T follicular helper cell (primary cell): ENCODE measurements at regions not wholly inside any gene's neighbourhood (a gene's known extent, or its start where the extent isn't known, plus 50 kb on each side); places are given as distances from the start of the nearest gene placed in this dataset.
"Not testable (repeated sequence)": the region's sequence is repeated elsewhere in the genome, so short reads cannot be mapped to it uniquely, and the experiment has no call there.

ENCODE experiments used
- DNase-seq: peaks from one replicate; pipeline ENCODE4 v3.0.0-alpha.2; 2020; ENCODE audit warnings: low read depth

GRCh38 chr18:39149211-39149806 lies 1583.7 kb upstream of the CELF4 start:
- DNase-seq, result no peak

- DNase-seq, result no peak
Observed at GRCh38 chr18:39134255-39134654, 1568.7 kb upstream of the CELF4 start.

GRCh38 chr18:39127538-39127937 lies 1561.9 kb upstream of the CELF4 start:
- DNase-seq, result not testable (repeated sequence)

GRCh38 chr18:39113790-39114189 lies 1548.2 kb upstream of the CELF4 start:
- DNase-seq, result no peak

- DNase-seq, result no peak
Observed at GRCh38 chr18:39105104-39105503, 1539.5 kb upstream of the CELF4 start.

GRCh38 chr18:39072970-39073369 lies 1507.4 kb upstream of the CELF4 start:
- no peak for DNase-seq

GRCh38 chr18:39062426-39062825 lies 1496.8 kb upstream of the CELF4 start:
- no peak for DNase-seq

- no peak for DNase-seq
Observed at GRCh38 chr18:39058386-39059000, 1492.9 kb upstream of the CELF4 start.

GRCh38 chr18:39057423-39058064 lies 1491.9 kb upstream of the CELF4 start:
- no peak for DNase-seq

- DNase-seq, result no peak
Observed at GRCh38 chr18:39053571-39053970, 1488.0 kb upstream of the CELF4 start.

GRCh38 chr18:39051013-39051412 lies 1485.4 kb upstream of the CELF4 start:
- DNase-seq, result no peak

GRCh38 chr18:39039813-39040212 lies 1474.2 kb upstream of the CELF4 start:
- no peak for DNase-seq

GRCh38 chr18:39037925-39038324 lies 1472.3 kb upstream of the CELF4 start:
- DNase-seq, result no peak

- no peak for DNase-seq
Observed at GRCh38 chr18:39033312-39033711, 1467.7 kb upstream of the CELF4 start.

GRCh38 chr18:39031647-39032046 lies 1466.0 kb upstream of the CELF4 start:
- DNase-seq, result no peak

GRCh38 chr18:39030124-39030655 lies 1464.6 kb upstream of the CELF4 start:
- no peak for DNase-seq

GRCh38 chr18:39025531-39025930 lies 1459.9 kb upstream of the CELF4 start:
- no peak for DNase-seq

GRCh38 chr18:39019989-39020388 lies 1454.4 kb upstream of the CELF4 start:
- no peak for DNase-seq

GRCh38 chr18:39007031-39007902 lies 1441.7 kb upstream of the CELF4 start:
- no peak for DNase-seq

GRCh38 chr18:38996056-38996455 lies 1430.5 kb upstream of the CELF4 start:
- DNase-seq, result no peak

GRCh38 chr18:38993342-38993741 lies 1427.7 kb upstream of the CELF4 start:
- DNase-seq, result no peak

GRCh38 chr18:38984968-38985367 lies 1419.4 kb upstream of the CELF4 start:
- DNase-seq, result no peak
